HG03469 (cell line): ENCODE measurements at regions not wholly inside any gene's neighbourhood (a gene's known extent, or its start where the extent isn't known, plus 50 kb on each side); places are given as distances from the start of the nearest gene placed in this dataset.

ENCODE experiments used
- ATAC-seq: cut with Tn5 transposase; IDR thresholded peaks from one replicate; pipeline ENCODE4 v1.9.1; 2021; ENCODE audit warnings: mild to moderate bottlenecking, moderate library complexity, moderate number of reproducible peaks; ENCODE audit not compliant: unreplicated experiment

DNA sequence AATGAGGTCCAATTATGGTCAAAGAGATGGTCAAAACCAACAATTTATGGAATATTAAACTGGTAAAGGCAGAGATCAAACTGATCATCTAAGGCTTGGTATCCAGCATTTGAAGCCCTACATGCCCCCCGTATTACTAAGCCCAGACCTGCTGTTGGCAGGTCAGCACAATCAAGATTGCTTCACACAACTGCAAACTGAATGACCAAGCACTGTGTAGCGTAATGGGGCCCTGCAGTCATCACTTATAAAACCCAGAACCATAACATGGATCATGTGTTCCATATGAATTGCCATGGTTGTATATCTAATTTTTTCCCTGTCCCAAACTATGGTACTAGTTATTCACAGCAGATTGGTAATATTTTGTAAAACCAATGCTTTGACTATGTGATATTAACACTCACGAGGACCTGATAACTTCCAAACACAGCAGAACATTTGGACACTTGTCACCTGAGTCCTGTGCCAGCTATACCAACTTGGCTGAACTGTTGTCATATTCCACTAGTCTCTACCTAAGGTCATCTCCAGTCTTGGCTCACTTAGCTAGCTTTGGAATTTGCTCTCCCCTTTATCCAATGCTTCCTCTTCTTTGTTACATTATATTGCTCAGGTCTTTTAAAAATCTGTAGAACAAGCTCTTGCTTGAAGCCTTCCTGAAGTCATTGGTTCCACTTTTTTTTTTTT lies 81.7 kb upstream of the HMHB1 start:
- ATAC-seq = no peak

- no peak for ATAC-seq
Measured at GRCh38 chr5:143729334-143729946, 82.5 kb upstream of the HMHB1 start.

- no peak for ATAC-seq
Measured at GRCh38 chr5:143723159-143723558, 88.8 kb upstream of the HMHB1 start.

- ATAC-seq = no peak
Measured at GRCh38 chr5:143721925-143722324, 90.0 kb upstream of the HMHB1 start.

GRCh38 chr5:143720689-143721088 lies 91.3 kb upstream of the HMHB1 start:
- no peak for ATAC-seq

GRCh38 chr5:143717400-143717799 lies 94.6 kb upstream of the HMHB1 start:
- ATAC-seq = no peak

- ATAC-seq = no peak
Measured at GRCh38 chr5:143716881-143717280, 95.1 kb upstream of the HMHB1 start.

DNA sequence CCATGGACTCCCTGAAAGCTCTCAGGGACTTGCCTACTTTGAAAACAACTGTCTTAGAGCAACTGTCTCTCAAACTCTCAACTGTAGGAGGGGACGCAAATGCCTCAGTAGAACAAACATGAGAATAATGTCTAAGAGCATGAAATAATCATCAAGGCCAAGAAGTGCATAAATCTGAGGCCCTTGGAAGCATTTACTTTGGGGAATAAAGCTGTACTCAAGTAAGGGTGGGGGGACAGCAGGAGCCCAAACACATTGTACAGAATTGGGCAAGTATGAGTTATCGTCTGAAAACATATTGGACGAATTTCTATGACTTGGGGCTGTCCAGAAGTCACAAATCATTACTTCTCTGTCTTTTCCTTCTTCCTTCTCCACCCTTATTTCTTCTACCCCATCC lies 96.3 kb upstream of the HMHB1 start:
- no peak for ATAC-seq

- ATAC-seq = no peak
Measured at GRCh38 chr5:143714629-143715028, 97.3 kb upstream of the HMHB1 start.

DNA sequence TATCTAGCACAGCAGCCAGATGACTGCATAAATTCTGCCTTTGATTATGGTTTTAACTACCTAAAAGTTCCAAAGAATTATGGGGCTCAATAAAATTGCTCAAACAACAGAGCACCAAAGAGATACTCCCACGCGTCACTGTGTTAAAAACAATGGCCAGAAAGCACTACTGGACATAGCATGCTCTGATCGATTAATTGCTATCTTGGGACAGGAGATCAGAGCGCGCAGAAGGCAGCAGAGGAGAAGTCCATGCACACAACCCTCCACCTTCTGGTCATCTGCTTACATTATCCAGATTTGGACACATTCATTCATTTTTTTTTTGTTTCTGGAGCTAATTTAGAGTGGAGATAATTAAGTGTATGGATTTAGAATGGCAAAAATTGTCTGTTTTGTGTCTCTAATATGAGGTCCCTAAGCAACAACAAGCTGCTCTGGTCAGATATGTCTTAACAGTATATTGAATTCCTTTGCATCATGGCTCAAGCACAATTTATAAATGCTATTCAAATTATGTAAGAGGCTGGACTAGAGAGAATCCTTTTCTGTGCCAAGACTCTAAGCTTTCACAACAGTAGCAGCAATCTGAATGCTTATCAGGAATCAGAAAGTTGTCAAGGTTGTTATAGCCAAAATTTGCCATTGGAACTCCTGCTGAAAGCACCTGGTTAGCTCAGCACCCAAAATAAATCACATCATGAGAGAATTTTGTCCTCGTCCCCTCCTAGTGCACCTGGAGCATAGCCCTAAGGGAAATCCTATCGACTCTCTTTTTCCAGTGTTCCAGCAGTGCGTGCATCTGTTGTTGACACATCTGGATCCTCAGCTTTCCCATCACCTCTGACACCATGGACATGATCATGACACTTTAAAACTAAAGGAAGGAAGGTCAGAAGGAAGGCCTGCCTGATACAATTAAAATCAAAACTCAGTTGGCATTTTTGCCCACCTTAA lies 98.6 kb upstream of the HMHB1 start:
- no peak for ATAC-seq

GRCh38 chr5:143708672-143709071 lies 103.3 kb upstream of the HMHB1 start:
- no peak for ATAC-seq

DNA sequence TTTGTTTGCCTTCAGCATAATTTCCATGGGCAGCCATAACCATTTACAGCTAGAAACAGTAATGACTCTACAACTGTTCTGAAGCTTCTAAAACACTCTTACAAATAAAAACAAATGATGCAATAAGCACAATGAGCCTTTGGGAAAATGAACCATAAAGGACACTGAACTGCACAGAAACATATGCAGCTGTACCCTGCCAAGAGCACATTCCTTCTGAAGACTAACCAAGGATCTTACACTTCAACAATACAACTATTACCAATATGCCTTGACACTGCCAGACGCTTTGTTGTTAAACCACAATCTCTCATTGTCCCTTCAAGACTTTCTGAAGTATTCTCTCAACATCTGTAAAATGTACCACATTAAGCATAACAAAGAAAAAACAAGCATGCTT lies 104.2 kb upstream of the HMHB1 start:
- no peak for ATAC-seq

GRCh38 chr5:143705381-143705780 lies 106.6 kb upstream of the HMHB1 start:
- no peak for ATAC-seq

- no peak for ATAC-seq
Measured at GRCh38 chr5:143703659-143704058, 108.3 kb upstream of the HMHB1 start.

- no peak for ATAC-seq
Measured at GRCh38 chr5:143701493-143701892, 110.5 kb upstream of the HMHB1 start.

DNA sequence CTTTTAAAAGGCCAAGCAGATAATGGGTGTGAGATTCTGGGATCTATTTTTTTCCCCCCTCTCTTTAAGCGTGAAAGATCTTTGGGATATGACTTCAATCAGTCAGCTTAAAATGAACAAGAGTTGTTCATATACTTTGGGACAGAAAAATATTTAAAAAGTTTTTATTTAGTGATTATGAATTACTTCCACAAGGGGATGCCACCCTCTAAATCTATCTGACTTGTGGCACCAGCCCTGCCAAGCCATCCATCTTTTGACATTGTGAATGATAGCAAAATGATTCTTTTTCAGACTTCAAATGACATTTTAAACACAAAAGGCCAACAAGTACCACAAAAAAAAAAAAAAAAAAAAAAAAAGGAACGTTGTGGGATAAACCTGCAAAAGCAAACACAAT lies 111.0 kb upstream of the HMHB1 start:
- no peak for ATAC-seq

GRCh38 chr5:143699121-143699520 lies 112.8 kb upstream of the HMHB1 start:
- no peak for ATAC-seq

DNA sequence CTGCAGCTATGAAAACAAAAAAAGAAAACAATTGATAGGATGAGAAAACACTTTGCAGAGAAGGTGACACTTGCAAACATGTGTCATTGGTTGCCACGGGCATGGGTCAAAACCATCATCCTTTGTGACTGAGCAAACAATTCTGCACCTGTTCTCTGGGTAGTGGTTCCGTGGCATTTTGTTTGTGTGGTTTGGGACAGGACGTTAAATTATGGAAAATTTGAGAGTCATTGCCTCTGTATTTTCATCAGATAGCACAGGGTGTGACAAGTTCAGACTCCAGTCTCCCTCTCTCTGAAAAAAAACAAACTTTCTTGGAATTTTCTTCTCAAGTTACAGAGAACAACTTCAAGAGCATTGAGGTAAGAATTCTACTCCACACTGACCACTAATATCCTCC lies 113.4 kb upstream of the HMHB1 start:
- no peak for ATAC-seq

- ATAC-seq = no peak
Measured at GRCh38 chr5:143696921-143697320, 115.0 kb upstream of the HMHB1 start.

DNA sequence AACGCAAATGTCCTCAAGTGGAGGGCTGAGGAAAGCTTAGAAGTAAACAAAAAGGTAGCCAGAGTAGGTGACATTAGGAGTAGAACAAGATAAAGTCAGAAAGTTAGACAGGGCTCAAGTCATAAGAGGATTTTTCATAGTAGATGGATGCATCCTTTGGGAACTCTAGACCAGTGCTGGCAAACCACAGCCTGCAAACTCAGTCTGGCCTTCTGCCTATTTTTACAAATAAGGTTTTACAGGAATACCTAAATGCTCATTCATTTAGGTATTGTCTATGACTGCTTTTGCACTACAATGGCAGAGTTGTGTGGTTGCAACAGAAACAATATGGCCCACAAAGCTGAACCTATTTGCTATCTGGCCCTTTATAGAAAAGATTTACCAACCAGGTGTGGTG lies 116.0 kb upstream of the HMHB1 start:
- ATAC-seq = no peak

DNA sequence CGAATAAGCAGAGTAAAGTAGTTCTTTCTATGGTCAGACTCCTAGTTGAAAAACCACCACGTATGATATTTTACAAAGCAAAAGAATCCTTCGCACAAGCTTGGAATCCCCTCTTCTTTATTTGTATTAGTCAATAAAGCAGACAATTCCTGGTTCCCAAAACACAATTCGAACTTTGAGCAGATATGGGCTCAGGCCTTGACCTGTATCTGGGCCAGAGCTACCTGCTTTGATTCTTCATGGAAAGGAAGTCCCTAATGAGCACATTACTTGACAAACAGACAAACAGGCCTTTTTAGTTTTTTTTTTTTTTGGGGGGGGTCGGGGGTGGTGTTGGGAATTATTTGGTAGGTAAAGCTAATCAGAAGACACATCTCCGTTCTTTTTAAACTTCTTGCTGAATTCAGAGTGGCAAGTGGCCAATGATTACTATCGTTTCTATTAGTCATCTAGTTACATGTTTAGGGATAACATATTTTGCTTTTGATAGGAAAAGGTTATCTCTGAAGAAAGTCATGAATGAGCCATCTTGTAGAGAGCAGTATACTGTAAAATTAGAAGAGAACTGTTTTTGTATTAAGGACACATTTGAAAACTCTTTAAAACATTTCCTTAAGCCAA lies 116.6 kb upstream of the HMHB1 start:
- no peak for ATAC-seq
